HEK293 (cell line): ENCODE measurements at regions not wholly inside any gene's neighbourhood (a gene's known extent, or its start where the extent isn't known, plus 50 kb on each side); places are given as distances from the start of the nearest gene placed in this dataset.

Experiments used
- CTCF ChIA-PET: fragments of 350-600 bp; formaldehyde crosslinking; extraction: SDS; loops from one replicate; lab custom pipeline; 2021; ENCODE audit warnings: antibody characterized with exemption; lab: Yijun Ruan, JAX
- POLR2A ChIA-PET: fragments of 300-600 bp; formaldehyde crosslinking; extraction: SDS; loops from one replicate; lab custom pipeline; 2020; ENCODE audit warnings: antibody characterized with exemption, inconsistent platforms; lab: Yijun Ruan, JAX
- H3K27ac ChIP-seq: fragments of 200-500 bp; sonication (Bioruptor generic); 2 replicates; pipeline ENCODE4 v1.5.1; 2014; ENCODE audit warnings: low read depth, low read length, control low read depth, inconsistent platforms; ENCODE audit errors: extremely low read depth
- H3K36me3 ChIP-seq, 2 experiments: fragments of 200-500 bp in 1 of 2; sonication (Bioruptor generic) in 1 of 2; 1 replicate in 1 of 2; 2 replicates in 1 of 2; pipeline ENCODE4 v1.5.1; 2014 to 2017; ENCODE audit warnings: inconsistent platforms in 2 of 2, low read length in 2 of 2; ENCODE audit not compliant: control insufficient read depth in 2 of 2, insufficient read depth in 1 of 2
- H3K4me1 ChIP-seq: fragments of 200-500 bp; sonication (Bioruptor generic); 2 replicates; pipeline ENCODE4 v1.5.1; 2014; ENCODE audit warnings: mild to moderate bottlenecking, low read length, inconsistent platforms; ENCODE audit not compliant: control insufficient read depth, insufficient read depth
- H3K4me3 ChIP-seq: 2 replicates; pipeline ENCODE4 v1.5.1; 2011; ENCODE audit warnings: low read depth, mild to moderate bottlenecking, control low read depth, low read length, moderate library complexity
- H3K9me3 ChIP-seq: fragments of 200-500 bp; sonication (Bioruptor generic); 2 replicates; pipeline ENCODE4 v1.5.1; 2014; ENCODE audit warnings: low read depth, low read length, inconsistent platforms; ENCODE audit not compliant: control insufficient read depth, insufficient read depth
- BCL11B ChIP-seq: fragments of 450-650 bp; formaldehyde crosslinking; IDR thresholded peaks from 2 replicates; pipeline ENCODE4 v1.5.1; 2016; ENCODE audit warnings: low read depth, missing biosample characterization, missing genetic modification characterization
- MEIS1 ChIP-seq: sonication (generic); formaldehyde crosslinking; IDR thresholded peaks from 2 replicates; pipeline ENCODE4 v1.8.1; 2022; ENCODE audit warnings: missing genetic modification reagents, mild to moderate bottlenecking, borderline replicate concordance
- ZNF24 ChIP-seq: fragments of 450-650 bp; formaldehyde crosslinking; IDR thresholded peaks from 2 replicates; pipeline ENCODE4 v1.5.1; 2016; ENCODE audit warnings: missing biosample characterization, missing genetic modification characterization
- ZNF324 ChIP-seq: fragments of 450-650 bp; formaldehyde crosslinking; IDR thresholded peaks from 2 replicates; pipeline ENCODE4 v1.5.1; 2016; ENCODE audit warnings: missing biosample characterization, missing genetic modification characterization
- ZNF335 ChIP-seq: fragments of 450-650 bp; formaldehyde crosslinking; conservative IDR thresholded peaks from 2 replicates; pipeline ENCODE4 v1.5.1; 2016; ENCODE audit warnings: missing biosample characterization, missing genetic modification characterization
- ZNF394 ChIP-seq: fragments of 450-650 bp; formaldehyde crosslinking; IDR thresholded peaks from 2 replicates; pipeline ENCODE4 v1.5.1; 2016; ENCODE audit warnings: missing biosample characterization, missing genetic modification characterization, mild to moderate bottlenecking, moderate library complexity, borderline replicate concordance
- ZNF426 ChIP-seq: fragments of 450-650 bp; formaldehyde crosslinking; IDR thresholded peaks from 2 replicates; pipeline ENCODE4 v1.5.1; 2017; ENCODE audit warnings: missing biosample characterization, missing genetic modification characterization, mild to moderate bottlenecking, inconsistent platforms, moderate library complexity
- ZNF473 ChIP-seq: fragments of 450-650 bp; formaldehyde crosslinking; IDR thresholded peaks from 2 replicates; pipeline ENCODE4 v1.5.1; 2017; ENCODE audit warnings: missing biosample characterization, missing genetic modification characterization
- ZNF48 ChIP-seq: fragments of 450-650 bp; formaldehyde crosslinking; IDR thresholded peaks from 2 replicates; pipeline ENCODE4 v1.5.1; 2016; ENCODE audit warnings: missing biosample characterization, missing genetic modification characterization
- ZNF521 ChIP-seq: fragments of 450-650 bp; formaldehyde crosslinking; IDR thresholded peaks from 2 replicates; pipeline ENCODE4 v1.5.1; 2017; ENCODE audit warnings: missing biosample characterization, mild to moderate bottlenecking, missing genetic modification characterization
- ZNF585B ChIP-seq: fragments of 450-650 bp; formaldehyde crosslinking; IDR thresholded peaks from 2 replicates; pipeline ENCODE4 v1.5.1; 2016; ENCODE audit warnings: missing biosample characterization, missing genetic modification characterization
- ZNF654 ChIP-seq: fragments of 450-650 bp; formaldehyde crosslinking; IDR thresholded peaks from 2 replicates; pipeline ENCODE4 v1.5.1; 2016; ENCODE audit warnings: low read depth, missing biosample characterization, missing genetic modification characterization
- ZNF701 ChIP-seq: fragments of 450-650 bp; formaldehyde crosslinking; IDR thresholded peaks from 2 replicates; pipeline ENCODE4 v1.5.1; 2016; ENCODE audit warnings: missing biosample characterization, missing genetic modification characterization
- ZNF792 ChIP-seq: fragments of 450-650 bp; formaldehyde crosslinking; IDR thresholded peaks from 2 replicates; pipeline ENCODE4 v1.5.1; 2016; ENCODE audit warnings: missing biosample characterization, missing genetic modification characterization
- ZSCAN16 ChIP-seq: fragments of 450-650 bp; formaldehyde crosslinking; IDR thresholded peaks from 2 replicates; pipeline ENCODE4 v1.5.1; 2016; ENCODE audit warnings: missing biosample characterization, missing genetic modification characterization
- ZSCAN30 ChIP-seq: fragments of 450-650 bp; IDR thresholded peaks from 2 replicates; pipeline ENCODE4 v1.5.1; 2018; ENCODE audit warnings: missing biosample characterization, mild to moderate bottlenecking, missing genetic modification characterization, moderate library complexity
- ZXDB ChIP-seq: fragments of 450-650 bp; formaldehyde crosslinking; IDR thresholded peaks from 2 replicates; pipeline ENCODE4 v1.5.1; 2016; ENCODE audit warnings: missing biosample characterization, missing genetic modification characterization
- TF ChIP-seq, protein P1 (sequence below): fragments of 450-650 bp; formaldehyde crosslinking; IDR thresholded peaks from 2 replicates; pipeline ENCODE4 v1.5.1; 2016; ENCODE audit warnings: missing biosample characterization, missing genetic modification characterization
- TF ChIP-seq, protein P2 (sequence below): fragments of 450-650 bp; formaldehyde crosslinking; IDR thresholded peaks from 2 replicates; pipeline ENCODE4 v1.5.1; 2016; ENCODE audit warnings: missing biosample characterization, missing genetic modification characterization, low read depth
- TF ChIP-seq, protein P3 (sequence below): fragments of 450-650 bp; formaldehyde crosslinking; IDR thresholded peaks from 2 replicates; pipeline ENCODE4 v1.5.1; 2016; ENCODE audit warnings: missing biosample characterization, missing genetic modification characterization

DNA sequence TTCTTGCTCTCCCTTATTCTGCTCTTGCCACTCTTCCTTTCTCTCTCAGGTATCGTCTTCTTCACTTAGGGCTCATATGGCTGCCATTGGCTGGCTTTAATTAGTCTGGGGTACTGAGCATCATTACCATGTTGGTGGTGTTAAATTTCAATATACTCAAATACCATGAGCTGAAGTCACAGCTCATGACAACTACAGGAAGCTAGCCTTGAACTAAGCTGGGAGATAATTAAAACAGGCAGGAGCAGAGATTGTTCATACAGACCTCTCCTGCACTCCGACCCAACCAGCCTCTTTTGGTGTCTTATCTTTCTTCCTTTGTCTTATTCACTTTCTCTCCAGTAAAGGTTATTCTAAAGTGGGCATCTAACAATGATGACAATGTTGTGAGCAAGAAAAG lies 130.9 kb upstream of the BLID start:
- no peak for TF ChIP-seq ZNF48 (tag by site-specific recombination)
- TF ChIP-seq, all 188 proteins: peak for 0
- ChIA-PET CTCF (no interaction called here), POLR2A (no interaction called here)
- Histone ChIP-seq H3K4me3 (no peak overlapping the region), H3K36me3 (no peaks in the 10 kb centered on the region), H3K9me3 (no peaks in the 10 kb centered on the region), H3K27ac (no peak overlapping the region), H3K4me1 (no peaks in the 10 kb centered on the region)

DNA sequence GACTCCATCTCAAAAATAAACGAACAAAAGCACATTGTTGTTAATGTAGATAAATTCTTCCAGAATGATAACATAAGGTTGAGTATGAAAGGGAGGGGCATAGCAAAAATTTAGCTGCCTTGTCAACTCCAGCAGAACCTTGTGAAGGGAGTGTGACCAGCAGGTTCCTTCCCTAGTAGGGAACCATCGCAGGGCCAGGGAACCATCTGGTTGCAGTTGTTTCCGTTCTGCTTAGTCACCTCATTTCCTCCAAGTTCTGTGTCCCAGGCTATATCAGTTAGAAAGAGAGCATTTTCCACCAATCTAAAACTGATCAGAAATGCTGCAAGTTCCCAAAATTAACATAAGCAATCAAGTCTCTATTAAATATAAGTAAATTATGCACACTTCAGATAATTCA lies 126.7 kb upstream of the BLID start:
- no peaks in the 10 kb centered on the region for H3K9me3 ChIP-seq
- H3K4me3 ChIP-seq: no peak overlapping the region
- CTCF ChIA-PET: no interaction called here
- H3K4me1 ChIP-seq: no peaks in the 10 kb centered on the region
- no peaks in the 10 kb centered on the region for H3K36me3 ChIP-seq
- H3K27ac ChIP-seq: no peak overlapping the region
- POLR2A ChIA-PET: no interaction called here
- TF ChIP-seq MEIS1 (CRISPR knock-in tag): no peak

DNA sequence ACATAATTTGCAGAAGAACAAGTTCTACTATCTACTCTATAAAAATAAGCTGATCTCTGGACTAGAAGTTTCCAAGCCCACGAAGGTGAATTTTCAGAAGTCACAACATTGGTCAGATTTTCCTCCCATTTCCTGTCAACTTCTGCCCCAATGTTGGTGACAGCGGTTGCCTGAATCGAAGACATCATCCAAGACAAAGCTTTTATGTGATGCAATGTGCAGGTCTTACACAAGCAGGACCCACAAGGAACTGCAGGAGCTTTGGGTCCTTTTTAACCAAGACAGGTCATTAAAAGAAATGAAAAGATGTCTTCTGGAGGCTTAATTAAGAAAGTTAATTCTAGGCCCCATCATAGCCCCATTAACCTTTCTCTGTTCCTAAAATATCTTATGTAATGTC lies 125.6 kb upstream of the BLID start:
- Histone ChIP-seq H3K36me3 (no peaks in the 10 kb centered on the region), H3K4me3 (no peak overlapping the region), H3K27ac (no peak overlapping the region), H3K9me3 (no peaks in the 10 kb centered on the region), H3K4me1 (no peaks in the 10 kb centered on the region)
- TF ChIP-seq ZXDB (tag by site-specific recombination) (no peak), ZNF394 (no peak), ZNF335 (tag by site-specific recombination) (no peak), BCL11B (no peak), ZNF24 (no peak), ZSCAN30 (tag by site-specific recombination) (no peak), ZNF473 (no peak), ZNF654 (no peak), ZNF324 (tag by site-specific recombination) (no peak), ZNF701 (no peak), ZSCAN16 (no peak), ZNF792 (tag by site-specific recombination) (no peak), ZNF585B (no peak), ZNF426 (tag by site-specific recombination) (no peak), ZNF521 (tag by site-specific recombination) (no peak)
- TF ChIP-seq, protein P1, sequence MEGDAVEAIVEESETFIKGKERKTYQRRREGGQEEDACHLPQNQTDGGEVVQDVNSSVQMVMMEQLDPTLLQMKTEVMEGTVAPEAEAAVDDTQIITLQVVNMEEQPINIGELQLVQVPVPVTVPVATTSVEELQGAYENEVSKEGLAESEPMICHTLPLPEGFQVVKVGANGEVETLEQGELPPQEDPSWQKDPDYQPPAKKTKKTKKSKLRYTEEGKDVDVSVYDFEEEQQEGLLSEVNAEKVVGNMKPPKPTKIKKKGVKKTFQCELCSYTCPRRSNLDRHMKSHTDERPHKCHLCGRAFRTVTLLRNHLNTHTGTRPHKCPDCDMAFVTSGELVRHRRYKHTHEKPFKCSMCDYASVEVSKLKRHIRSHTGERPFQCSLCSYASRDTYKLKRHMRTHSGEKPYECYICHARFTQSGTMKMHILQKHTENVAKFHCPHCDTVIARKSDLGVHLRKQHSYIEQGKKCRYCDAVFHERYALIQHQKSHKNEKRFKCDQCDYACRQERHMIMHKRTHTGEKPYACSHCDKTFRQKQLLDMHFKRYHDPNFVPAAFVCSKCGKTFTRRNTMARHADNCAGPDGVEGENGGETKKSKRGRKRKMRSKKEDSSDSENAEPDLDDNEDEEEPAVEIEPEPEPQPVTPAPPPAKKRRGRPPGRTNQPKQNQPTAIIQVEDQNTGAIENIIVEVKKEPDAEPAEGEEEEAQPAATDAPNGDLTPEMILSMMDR (tag by site-specific recombination): no peak
- TF ChIP-seq, protein P2, sequence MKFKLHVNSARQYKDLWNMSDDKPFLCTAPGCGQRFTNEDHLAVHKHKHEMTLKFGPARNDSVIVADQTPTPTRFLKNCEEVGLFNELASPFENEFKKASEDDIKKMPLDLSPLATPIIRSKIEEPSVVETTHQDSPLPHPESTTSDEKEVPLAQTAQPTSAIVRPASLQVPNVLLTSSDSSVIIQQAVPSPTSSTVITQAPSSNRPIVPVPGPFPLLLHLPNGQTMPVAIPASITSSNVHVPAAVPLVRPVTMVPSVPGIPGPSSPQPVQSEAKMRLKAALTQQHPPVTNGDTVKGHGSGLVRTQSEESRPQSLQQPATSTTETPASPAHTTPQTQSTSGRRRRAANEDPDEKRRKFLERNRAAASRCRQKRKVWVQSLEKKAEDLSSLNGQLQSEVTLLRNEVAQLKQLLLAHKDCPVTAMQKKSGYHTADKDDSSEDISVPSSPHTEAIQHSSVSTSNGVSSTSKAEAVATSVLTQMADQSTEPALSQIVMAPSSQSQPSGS (tag by site-specific recombination): no peak
- TF ChIP-seq, protein P3, sequence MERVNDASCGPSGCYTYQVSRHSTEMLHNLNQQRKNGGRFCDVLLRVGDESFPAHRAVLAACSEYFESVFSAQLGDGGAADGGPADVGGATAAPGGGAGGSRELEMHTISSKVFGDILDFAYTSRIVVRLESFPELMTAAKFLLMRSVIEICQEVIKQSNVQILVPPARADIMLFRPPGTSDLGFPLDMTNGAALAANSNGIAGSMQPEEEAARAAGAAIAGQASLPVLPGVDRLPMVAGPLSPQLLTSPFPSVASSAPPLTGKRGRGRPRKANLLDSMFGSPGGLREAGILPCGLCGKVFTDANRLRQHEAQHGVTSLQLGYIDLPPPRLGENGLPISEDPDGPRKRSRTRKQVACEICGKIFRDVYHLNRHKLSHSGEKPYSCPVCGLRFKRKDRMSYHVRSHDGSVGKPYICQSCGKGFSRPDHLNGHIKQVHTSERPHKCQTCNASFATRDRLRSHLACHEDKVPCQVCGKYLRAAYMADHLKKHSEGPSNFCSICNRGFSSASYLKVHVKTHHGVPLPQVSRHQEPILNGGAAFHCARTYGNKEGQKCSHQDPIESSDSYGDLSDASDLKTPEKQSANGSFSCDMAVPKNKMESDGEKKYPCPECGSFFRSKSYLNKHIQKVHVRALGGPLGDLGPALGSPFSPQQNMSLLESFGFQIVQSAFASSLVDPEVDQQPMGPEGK: no peak
- ChIA-PET POLR2A (no interaction called here), CTCF (interaction anchor here (0.7 to 0.8 kb wide), 2 partner anchors 15 to 127 kb away, joined by 3 read pairs; no protein-coding TSS in a partner anchor)
